ENCODE measurements at regions not wholly inside any gene's neighbourhood (a gene's known extent, or its start where the extent isn't known, plus 50 kb on each side); places are given as distances from the start of the nearest gene placed in this dataset.

DNA sequence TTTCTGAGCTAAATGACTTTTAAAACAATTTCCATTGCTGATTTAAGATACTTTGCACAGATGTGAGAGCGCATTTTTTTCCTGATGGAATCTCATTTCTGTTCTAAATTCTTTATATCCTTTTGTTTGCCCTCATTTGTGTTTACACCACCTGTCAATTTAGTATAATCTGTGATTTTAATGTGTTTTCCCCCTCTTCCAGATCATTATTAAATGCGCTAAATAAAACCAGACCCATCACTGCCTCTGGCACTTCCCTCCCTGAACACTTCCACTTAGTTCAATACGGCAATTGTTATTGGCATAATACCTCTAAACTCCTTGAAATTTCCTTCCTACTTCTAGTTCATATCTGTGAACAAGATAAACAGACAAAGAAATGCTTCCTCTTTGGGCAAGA lies 186.9 kb upstream of the ADGRL2 start:
- no peak for DNase-seq

DNA sequence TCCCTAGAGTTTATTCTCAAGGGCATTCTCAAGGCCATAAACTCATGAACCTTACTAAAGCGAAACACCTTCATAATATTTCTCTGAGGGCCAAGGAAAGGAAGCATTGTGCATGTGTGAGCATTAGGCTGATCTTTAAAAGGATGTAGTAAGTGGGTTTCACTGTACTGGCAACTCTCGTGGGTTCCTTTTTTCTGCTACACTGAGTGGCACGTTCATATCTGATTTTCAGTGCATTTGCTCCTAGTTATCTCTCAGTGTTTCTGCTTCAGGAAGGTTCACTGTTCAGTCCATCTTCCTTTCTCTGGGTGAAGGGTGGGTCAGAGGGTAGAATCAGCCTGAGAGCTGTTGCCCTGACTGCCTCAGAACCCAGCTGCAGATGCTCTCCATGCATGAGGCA lies 192.8 kb upstream of the ADGRL2 start:
- no peak for DNase-seq

DNA sequence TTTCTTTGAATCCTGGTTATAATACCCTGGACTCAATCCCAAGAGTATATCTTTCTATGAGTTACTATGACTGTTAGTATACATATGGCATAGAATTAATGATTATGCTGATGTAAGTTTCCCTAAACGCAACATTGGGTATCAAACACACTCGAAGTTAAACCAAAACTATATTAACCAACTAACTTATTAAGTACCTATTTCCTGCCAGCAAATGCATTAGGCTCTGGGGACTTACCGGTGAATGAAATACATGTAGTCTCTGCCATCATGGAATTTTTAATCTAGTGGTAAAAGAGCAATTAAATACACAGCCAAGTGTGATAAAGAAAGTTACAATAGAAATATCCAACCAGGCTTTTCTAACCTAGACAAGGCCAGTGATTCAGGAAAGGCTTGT lies 193.6 kb upstream of the ADGRL2 start:
- no peak for DNase-seq

DNA sequence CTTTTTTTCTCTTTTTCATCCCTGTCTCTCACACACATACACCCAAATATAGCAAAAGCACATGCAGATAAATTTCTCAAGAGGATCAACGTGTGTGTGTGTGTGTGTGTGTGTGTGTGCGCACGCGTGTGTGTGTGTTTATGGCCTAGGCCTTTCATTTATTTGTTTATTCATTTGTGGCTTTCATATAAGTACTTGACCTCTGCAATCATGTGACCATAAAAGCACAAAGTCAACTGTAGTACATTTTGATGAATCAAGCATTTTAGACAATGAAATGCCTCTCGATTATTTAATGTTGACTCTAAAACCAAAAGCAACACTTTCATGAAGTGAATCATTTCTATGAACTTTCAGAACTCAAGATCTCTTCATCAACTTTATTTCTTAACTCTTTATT lies 194.1 kb upstream of the ADGRL2 start:
- no peak for DNase-seq

DNA sequence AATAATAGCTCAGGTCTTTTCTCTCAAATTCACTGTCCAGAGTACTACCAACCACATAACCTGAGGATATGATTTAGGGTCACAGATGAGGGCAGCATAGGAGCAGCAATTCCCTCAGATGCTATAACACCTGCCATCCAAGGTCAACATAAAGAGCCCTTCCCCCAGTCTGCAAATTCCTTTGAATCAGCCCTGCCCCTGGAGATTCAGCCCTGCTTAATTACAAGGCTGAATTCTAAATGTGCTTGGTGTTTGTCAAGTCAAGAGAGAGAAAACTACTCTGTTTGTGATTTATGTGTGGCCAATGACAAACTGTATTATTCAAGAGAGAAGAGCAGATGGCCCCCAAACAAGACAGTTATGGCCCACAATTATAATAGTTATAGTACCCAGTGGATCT lies 195.7 kb upstream of the ADGRL2 start:
- DNase-seq: no peak

DNA sequence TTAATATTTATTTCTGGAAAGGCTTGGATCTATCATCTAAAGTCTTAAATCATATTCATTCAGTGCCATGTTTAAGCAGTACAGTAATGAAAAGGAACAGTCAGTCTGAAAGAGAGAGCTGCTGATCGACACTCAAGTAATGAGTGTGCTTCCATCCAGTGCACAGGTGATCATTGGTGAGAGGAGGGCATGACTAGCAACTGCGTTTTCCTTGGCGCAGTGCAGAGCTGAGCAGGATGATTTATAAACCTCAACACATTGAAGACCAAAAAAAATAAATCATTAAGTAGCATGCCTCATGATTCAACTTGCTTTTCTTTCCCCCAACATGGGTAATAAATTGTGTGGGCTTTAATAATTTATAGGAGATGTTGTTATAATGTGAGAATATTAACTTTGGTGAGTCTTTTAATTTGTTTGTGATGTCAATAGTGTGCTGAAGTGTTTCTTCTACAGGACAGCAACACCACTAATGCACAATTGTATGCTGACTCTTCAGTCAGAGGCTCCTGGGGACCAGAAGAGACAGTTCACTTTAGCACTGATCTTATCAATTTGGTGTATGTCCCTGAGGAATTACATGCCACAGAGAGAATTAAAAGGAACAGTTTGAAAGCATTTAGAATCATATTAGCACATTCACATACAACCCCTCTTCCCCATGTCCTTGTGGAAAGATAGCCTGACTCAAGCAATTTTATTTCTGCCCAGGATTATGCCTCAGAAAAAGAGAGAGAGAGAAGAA lies 199.7 kb upstream of the ADGRL2 start:
- no peak for DNase-seq

DNA sequence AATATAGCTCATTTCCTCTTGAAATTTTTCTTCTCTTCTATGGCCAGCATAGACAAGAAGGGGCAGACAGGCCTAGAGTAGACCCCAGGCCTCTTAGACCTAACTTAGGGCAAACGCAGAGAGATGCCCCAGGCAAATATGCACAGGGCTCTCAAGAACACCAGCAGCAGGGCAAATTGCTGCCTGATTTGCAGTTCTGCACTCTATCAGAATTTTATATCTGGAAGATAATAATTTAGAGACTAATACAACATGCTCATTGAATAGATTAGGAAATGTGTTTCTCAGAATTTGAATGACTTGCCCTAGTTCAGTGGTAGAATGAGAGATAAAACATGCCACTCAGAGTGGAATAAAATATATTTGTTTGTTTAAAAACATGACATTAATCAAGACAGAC lies 200.4 kb upstream of the ADGRL2 start:
- no peak for DNase-seq

DNA sequence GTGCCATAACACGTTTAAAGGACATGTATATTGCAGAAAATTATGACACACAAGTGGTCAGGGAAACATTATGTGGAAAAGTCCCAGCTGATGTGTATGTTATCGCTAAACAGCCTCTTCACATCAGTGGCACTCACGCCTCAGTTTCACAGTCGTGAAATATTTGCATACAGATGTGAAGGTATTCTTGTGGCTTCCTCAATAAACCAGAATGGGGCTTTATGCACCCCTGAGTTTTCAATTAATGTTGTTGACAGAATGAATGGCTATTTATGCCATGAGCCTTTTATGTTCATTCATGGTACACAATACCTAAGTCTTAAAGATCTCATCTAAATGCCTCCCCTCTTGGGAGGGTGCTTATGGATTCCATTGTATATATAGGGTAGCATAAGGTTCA lies 202.1 kb upstream of the ADGRL2 start:
- no peak for DNase-seq

DNA sequence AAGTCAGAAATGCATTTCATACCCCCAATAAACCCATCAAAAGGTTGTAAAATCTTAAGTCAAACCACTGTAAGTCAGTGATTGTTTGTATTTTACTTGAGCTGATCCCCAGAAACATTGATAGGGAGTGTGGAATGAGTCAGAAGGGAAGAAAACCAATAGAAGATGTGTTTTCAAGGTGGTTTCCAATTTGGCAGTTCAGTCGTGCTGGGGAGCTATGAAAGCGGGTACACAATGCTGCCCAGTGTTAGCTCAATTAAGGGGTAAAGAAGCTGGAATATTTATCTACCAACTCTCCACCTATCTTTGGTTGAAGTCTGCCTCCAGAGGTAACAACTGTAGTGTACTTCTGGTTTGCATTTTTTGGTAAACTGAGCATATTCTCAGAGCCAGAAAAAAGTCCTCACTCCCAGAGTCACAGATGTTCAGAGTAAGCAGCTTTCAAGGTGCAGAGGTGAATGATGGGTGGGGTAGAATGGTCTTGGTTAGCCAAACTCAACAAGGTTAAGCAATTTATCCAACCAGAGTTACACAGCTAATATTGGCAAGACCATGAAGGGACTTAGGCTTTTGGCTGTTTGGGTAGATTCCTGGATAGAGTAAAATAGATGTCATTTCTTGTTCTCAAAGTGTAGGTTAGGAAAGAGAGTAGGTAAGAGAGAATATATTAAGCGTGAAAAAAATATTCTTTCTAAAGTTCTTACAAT lies 202.9 kb upstream of the ADGRL2 start:
- no peak for DNase-seq

DNA sequence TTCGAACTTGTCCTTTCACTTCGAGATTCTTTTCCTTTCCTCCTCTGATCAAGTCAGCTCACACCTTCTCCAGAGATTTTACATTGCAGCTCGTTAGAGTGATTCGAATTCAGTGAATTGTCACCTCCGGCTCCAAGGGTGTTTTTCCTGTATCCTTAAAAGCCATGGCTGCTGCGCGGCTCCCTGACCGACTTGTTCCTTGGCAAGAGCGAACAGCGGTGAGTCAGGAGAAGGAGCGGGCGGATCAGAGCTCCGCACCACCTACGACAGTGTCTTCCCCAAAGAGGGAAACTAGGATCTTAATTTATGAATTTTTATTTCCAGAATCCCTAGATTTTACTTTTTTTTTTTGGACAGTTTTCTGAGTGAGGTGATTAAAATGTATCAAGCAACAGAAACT lies 204.4 kb upstream of the ADGRL2 start:
- no peak for DNase-seq

DNA sequence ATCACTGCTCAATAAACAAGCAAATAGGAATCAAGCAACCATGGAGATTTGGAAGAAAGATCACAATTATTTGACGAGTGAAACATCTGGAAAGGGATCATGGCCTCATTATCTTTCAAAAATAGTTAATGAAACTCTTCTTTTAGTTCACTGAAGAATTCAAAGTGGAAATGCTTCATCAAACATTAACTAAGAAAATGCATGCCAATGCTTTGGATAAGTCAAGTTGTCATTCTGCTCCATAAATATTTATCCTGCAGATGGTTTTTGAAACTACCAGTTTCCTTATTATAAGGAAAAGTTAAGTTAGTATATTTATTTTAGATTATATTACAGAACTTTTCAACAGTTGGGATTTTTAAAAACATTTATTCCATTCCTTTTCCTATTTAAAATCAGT lies 206.5 kb upstream of the ADGRL2 start:
- no peak for DNase-seq

DNA sequence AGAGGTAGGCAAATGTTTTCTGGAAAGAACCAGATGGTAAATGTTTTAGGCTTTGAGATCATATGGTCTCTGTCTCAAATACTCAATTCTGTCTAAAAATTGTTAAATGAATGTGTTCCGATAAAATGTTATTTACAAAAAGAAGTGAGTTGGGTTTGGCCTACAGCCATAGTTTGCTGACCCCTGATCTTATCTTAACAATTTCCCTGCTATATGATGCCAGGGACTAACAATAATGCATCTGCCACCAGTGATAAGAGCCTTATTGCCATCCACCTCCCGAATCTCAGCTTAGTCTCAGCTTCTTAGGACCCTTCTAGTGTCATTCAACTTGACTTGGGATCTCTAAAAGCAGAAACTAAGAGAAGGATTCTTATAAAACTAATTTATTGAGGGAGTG lies 208.5 kb upstream of the ADGRL2 start:
- no peak for DNase-seq

DNA sequence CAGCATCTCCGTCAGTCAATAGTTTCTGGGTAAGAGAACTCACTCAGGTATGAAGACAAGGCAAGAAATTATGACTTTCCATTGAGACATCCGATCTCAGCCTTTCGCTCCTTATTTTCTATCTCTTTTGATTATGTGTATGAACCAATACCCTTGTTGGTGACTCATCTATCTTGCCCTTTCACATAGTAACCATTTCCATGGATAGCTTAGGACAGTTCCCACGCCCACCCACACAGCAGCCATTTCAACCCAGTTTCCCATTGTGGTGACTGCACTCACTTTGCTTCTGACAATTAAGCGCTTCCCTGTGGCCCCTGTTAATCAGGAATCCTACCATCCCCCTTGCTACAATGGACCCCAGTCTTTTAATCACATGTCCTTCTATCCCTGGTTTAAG lies 210.6 kb upstream of the ADGRL2 start:
- no peak for DNase-seq

DNA sequence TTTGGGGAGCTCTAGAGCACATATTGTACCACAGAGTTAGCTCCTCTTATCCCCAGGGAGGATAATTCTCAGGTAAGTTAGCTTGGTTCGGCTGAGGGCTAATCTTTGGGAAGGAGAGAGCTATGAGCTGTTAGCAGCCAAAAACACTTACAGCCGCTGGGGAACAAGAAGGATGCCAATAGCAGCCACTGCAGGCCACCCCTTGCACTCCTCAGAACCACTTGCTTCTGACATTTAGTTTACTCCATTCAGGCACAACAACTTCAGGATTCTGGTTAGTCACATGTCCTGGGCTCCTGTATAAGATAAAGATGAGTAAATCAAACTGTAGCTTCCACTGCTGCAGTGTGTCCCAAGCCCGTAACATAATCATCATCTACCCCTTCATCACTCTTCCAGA lies 212.6 kb upstream of the ADGRL2 start:
- DNase-seq: no peak

DNA sequence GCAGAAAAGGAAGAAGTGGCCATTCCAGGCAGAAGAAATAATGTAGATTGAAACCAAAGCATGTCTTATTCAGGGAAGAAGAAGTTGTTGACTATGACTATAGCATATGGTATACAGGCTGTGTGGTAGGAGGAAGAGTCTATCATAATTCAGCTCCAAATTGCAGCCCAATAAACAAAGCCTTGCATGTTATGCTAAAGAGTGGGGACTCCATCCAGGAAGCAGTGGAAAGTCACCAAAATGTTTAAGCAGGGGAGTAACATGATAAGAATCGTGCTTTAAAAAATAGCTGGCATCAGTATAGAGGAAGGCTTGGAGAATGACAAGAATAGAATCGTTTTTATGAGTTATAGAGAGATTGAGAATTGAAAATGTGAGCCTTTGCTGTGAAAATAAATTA lies 213.3 kb upstream of the ADGRL2 start:
- no peak for DNase-seq

DNA sequence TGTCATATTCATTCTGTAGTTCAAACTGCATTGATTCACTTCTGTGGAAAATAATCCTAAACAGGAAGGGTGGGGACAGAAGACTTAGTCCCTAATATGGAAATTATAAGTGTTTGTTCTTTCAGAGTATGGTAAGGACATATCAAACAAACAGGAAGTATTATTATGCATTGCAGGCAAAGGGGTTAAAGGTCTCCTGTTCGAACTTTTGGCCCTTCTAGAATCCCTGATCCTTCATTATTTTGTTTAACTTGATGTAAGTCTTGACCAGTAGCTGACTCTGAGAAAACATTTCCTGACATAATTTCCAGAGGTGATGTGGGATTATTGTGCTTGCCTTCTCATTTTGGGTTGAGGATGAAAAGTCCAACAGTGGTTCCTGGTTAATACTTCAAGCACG lies 215.4 kb upstream of the ADGRL2 start:
- no peak for DNase-seq

DNA sequence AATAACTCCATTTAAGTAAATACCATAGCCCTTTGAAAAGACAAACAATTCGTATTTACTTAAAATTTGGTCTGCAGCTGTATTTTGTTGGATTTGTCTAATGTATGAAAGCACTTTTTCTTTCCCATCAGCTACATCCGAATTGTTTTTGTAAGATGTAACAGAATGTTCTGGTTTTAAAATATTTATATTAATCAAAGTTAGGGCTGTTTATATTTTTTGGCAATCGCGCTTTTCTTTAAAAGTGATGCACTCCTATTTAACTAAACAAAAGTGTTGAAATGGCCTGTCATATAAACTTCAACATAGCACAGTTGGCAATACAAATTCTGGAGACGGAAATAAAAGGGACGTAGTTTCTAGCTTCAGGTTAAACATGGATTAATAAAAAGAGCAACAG lies 216.3 kb upstream of the ADGRL2 start:
- no peak for DNase-seq

DNA sequence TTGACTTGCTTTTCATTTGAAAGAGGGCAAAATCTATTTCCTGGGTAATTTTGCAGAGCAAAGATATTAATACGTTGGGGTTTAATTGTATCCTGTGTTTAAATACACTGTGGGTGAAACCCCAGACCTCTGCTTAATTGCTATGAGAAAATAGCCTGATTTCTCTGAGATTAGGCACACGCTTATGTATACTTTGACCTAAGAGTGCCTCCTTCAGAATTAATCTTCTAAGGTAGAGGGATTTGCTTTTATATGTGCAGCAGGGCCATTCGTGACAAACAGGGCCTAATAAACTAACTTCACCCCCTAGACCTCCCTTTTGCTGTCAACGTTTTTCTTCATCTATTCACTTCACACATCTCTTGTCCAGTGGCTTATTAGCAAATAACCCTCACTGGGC lies 216.9 kb upstream of the ADGRL2 start:
- no peak for DNase-seq

DNA sequence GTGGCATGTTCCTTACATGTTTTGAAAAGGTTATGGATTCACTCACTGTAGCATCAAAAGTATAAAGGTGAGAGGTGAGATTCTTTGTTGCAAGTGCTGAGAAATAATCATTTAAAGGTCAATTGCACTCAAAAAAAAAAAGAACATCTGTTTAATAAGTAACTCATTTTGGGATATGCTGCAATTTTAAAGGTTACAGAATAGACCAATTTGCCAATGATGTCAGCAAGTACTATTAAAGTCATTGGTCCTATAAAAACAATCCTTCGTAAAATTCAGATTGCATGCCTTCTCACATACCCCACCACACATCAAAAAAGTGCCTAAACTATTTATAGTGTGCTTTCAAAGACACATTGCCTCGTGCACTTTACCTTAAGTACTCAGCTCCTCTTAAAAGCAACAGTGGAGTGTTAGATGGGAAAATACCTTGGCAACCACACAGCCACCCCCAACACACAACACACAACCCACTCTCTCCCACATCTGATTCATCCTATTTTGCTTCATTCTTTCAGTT lies 218.2 kb upstream of the ADGRL2 start:
- no peak for DNase-seq

DNA sequence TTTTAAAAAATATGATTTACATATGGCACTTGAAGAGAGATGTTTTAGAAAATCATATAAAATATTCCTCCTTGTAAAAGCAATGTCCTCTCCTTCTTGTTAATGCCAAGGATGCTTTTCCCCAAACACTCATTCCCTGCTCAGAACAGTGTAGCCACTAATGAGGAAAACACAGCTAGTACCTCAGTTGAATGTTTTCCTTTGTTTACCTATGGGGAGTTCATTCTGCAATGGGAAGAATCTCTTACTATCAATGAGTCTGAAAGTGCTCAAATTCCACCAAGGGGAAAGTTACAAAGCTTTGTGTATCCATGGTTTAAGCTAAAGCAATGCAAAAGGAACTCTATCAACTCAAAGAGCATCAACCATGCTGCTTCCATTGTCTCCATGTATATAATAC lies 221.9 kb upstream of the ADGRL2 start:
- no peak for DNase-seq

DNA sequence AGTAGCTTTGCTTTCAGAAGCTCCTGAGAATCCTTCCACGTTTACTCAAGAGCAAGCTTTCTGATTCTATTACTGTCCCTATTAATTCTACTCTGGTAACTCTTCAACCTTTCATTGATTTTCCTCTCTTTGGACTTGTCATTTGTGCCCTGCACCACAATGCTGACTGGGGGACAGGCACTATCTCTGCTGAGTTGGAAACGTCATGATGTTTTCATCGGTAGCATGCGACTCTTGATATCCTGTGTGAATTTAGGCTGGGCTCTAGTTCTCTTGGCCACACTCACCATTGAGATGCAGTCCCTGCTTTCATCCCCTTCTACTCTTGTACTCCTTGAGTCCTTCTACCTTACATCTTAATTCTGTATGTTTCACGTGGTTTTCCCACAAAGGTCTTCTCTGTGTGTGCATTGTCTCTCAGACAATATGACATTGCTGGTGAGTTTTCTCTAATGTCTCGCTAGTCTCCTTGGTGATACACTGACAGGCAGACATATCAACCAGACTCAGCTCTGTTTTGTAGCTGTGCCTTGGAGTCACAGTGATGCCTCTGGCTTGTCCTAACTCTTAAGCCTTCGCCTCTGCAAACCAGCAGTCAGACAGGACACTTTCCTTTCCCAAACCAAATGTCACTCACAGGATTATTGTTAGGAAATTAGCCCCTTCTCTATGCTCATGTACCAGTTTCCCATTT lies 223.6 kb upstream of the ADGRL2 start:
- no peak for DNase-seq

DNA sequence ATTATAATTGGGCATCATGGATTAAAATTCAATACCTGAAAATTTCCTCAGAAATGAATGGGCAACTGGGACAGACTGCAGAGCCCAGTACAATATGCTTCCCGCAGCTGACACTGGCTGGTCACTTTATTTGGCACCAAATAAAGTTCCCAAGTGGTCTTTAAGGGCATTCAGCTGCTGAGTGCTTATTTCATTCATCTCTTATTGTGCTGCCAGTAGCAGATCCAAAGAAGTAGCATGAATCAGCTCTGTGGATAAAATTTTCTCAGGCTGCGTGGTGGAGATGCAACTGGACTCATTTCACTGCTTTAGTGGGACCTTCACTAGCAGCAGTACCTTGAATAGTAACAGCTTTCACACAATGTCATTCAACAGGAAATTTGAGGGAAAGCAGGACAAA lies 226.3 kb upstream of the ADGRL2 start:
- no peak for DNase-seq

DNA sequence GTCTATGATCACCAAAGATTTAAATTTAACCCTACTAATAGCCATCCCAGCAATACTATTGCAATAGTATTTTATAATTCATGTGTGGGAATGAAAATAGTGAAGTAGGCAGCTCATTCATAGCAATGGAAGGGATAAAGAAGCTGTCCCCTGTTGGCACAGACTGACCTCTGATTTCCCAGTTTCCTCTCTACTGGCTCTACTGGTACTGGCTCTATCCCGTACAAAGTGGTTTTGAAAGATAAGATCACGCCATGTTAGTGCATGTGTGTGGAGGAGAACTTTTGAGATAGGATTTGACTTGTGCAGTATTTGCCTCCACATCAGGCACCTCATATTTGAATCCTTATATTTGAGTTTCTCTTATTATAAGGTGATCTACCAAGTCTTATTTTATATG lies 227.3 kb upstream of the ADGRL2 start:
- DNase-seq: no peak

DNA sequence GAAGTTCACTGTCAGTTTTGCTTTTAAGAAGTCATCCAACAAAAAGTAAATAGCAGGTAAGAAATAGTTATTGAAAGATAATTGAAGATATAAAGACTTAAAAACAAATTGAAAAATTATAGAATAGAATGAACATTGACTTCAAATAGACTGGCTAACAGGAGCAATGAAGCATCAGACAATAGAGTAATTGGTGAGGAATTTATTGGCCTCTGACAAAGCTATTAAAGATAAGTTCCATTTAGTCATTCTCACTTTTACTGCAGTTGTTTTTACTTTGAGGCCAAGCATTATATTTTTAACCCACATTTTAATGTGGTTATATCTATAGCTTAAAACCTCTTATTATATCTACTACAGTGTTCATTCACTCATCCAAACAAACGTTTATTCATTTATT lies 228.8 kb upstream of the ADGRL2 start:
- DNase-seq: no peak
